ENCODE measurements at regions not wholly inside any gene's neighbourhood (a gene's known extent, or its start where the extent isn't known, plus 50 kb on each side); places are given as distances from the start of the nearest gene placed in this dataset.
"Not testable (repeated sequence)": the region's sequence is repeated elsewhere in the genome, so short reads cannot be mapped to it uniquely, and the experiment has no call there.

DNA sequence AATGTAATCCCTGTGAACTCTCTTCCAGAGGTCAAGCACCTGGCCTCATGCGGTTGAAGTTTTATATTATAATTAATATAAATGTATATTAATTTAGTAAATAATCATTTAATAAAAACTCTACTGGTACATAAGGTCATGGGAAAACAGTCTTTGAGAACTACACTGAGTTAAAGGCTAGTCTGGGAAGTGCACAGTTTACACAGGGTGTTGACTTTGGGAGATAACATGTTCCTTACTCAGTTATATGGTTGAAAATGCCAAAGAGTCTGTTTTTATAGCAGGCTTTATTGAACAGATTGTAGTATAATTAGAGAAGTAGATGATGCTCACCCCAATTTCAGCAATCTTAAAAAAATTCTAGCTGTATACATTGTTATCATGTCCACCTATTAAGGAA lies 735.9 kb downstream of the GATA3 start:
- no peak for DNase-seq (ENCODE audit: low read depth)

- DNase-seq (ENCODE audit: low read depth): no peak
Observed at GRCh38 chr10:8794860-8795259, 740.4 kb downstream of the GATA3 start.

DNA sequence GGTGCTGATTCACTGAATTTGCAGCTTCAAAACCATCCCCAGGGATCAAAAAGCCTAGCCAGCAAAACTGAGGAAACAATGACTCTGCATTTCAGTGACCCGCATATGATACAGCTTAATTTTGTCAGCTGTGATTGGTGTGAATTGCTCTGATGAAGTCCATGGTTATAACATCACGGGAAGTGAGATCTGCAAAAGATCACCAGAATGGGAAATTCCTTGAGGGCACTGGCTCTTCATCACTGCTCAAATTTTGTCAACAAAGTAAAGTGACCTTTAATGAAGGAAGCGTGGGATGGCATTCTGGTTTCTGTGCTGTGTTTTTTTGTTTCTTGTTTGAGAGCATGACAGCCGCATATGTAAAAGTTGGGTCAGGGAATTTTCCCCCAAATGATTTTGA lies 745.9 kb downstream of the GATA3 start:
- no peak for DNase-seq (ENCODE audit: low read depth)

GRCh38 chr10:8803992-8804391 lies 749.5 kb downstream of the GATA3 start:
- DNase-seq (ENCODE audit: low read depth): no peak

GRCh38 chr10:8810677-8811076 lies 756.2 kb downstream of the GATA3 start:
- no peak for DNase-seq (ENCODE audit: low read depth)

DNA sequence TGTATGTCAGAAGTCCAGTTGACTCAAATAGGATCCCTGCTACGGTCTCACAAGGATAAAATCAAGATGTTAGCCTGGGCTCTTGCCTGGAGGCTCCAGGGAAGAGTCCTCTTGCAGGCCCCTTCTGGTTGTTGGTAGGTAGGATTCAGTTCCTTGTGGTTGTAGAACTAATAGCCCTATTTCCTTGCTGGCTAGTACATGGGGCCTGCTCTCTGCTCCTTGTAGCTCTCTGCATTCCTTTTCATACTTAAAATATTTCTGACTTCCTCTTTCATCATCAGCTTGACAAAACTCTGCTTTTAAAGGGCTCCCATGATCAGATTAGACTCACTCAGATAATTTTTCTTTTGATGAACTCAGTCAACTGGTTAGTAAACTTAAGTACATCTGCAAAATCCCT lies 756.7 kb downstream of the GATA3 start:
- no peak for DNase-seq (ENCODE audit: low read depth)

DNA sequence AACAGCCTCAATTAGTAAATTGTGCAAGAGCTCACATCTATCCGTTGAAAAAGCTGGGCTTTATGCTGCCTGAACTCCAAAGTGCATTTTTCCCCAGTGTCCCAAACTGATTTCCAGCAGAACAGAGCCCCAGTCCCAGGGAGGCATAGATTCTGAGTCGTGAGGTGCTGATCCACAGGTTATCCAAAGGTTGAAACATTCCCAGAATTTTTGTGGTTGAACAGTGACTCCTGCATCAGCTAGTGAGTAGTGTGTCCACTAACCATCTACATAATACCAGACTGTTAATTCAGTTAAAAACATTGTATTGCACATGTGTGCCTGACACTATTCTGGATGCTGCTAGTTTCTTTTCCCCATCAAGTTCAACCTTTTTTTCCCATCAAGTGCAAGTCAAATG lies 761.5 kb downstream of the GATA3 start:
- DNase-seq (ENCODE audit: low read depth): no peak

- DNase-seq (ENCODE audit: low read depth): no peak
Observed at GRCh38 chr10:8817299-8817698, 762.8 kb downstream of the GATA3 start.

DNA sequence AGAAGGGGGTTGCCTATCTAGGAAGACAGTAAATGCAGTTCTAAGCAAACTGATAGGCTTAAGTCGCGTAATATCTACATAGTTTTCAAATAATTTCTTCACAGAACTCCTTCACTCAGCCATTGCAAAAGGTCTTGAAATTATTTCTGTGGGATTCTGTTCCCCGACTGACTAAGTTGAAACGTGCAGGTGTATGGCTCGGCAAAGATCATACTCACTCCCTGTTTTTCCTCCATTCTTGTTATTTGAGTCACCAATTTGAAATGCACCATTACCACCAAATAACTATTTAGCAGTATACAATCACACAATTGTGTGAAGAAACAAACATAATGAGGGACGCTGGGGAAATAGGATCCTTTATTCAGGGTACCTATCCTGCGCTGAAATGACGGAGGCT lies 771.1 kb downstream of the GATA3 start:
- DNase-seq (ENCODE audit: low read depth): no peak

- DNase-seq (ENCODE audit: low read depth): no peak
Observed at GRCh38 chr10:8829592-8829991, 775.1 kb downstream of the GATA3 start.

DNA sequence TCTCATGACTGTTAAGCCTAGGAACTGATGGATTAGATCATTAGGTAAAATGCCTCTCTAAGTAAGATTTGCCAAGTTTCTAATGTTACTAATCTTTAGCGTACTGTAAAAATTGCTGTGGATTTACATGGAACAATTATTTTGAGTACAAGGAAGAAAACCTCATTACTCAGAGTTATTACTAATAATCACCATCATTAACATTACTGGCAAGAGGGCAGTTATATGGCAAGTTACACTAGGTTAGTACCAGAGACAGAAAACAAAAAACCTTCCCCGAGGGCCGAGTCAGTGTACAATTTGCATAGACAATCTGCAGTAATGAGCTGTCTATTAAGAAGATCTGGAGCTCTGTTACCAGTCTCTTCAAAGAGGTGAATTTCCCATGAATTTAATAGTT lies 775.6 kb downstream of the GATA3 start:
- no peak for DNase-seq (ENCODE audit: low read depth)

GRCh38 chr10:8830876-8831275 lies 776.4 kb downstream of the GATA3 start:
- DNase-seq (ENCODE audit: low read depth): no peak

DNA sequence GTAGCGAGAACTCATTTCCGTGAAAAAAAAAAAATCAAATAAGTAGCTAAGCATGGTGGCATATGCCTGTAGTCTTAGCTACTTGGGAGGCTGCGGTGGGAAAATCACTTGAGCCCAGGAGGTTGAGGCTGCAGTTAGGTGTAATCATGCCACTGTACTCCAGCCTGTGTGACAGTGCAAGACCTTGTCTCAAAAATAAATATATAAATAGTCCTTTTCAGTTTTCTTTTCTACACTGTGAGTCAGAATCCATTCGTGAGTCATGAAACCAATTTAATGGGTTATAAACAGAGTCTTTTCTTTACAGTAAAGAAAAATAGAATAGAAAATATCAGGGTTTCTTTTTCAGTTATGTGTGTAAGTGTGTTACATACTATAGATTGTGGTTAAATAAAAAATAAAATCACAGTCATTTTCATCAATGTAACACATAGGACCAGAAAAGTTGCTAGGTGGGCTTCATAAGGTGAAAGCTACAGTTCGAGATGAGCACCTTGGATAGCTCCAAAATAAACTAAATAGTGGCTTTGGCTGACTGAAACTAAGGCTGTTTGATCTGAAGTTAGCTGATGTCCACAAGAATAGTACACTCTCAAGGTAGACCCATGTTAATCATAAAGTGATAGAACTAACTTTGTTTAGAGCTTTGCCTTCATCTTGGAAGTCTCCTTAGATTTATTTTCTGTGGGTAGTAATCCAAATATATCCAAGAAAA lies 781.1 kb downstream of the GATA3 start:
- DNase-seq (ENCODE audit: low read depth): no peak

- no peak for DNase-seq (ENCODE audit: low read depth)
Observed at GRCh38 chr10:8840356-8840755, 785.9 kb downstream of the GATA3 start.

GRCh38 chr10:8844141-8844540 lies 789.7 kb downstream of the GATA3 start:
- DNase-seq (ENCODE audit: low read depth): no peak

- no peak for DNase-seq (ENCODE audit: low read depth)
Observed at GRCh38 chr10:8852546-8852945, 798.1 kb downstream of the GATA3 start.

DNA sequence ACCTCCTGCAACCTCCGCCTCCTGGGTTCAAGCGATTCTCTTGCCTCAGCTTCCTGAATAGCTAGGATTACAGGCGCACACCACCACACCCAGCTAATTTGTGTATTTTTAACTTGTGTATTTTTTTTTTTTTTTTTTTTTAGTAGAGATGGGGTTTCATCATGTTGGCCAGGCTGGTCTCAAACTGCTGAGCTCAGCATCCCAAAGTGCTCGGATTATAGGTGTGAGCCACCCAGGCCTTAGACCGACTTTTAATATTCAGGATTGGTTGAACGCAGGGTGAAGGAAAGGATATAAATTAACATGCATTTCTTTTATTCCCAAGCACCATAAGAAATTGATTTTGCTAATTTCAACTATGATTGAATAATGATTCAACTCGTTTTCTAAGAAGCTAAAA lies 798.6 kb downstream of the GATA3 start:
- DNase-seq (ENCODE audit: low read depth): no peak

GRCh38 chr10:8868924-8869323 lies 814.4 kb downstream of the GATA3 start:
- not testable (repeated sequence) for DNase-seq (ENCODE audit: low read depth)

DNA sequence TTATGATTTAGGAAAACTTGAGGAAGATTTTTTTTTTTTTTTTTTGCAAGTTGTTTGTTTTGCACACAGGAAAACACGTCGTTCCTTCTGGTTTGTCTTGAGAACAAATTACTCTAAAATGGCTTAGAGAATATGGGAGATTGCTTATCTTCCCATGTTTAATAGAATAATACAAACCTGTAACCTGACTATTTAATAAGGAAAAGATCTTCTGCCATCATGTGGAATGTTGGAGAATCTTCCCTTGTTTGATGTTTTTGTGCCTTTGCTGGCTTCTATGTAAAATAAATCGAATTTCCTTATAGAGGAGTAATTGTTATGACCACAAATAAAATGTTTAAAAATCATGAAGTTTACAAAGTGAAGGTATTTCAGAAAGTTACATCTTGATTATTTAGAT lies 818.8 kb downstream of the GATA3 start:
- no peak for DNase-seq (ENCODE audit: low read depth)

GRCh38 chr10:8874268-8874667 lies 819.8 kb downstream of the GATA3 start:
- no peak for DNase-seq (ENCODE audit: low read depth)

- no peak for DNase-seq (ENCODE audit: low read depth)
Observed at GRCh38 chr10:8874972-8875371, 820.5 kb downstream of the GATA3 start.

DNA sequence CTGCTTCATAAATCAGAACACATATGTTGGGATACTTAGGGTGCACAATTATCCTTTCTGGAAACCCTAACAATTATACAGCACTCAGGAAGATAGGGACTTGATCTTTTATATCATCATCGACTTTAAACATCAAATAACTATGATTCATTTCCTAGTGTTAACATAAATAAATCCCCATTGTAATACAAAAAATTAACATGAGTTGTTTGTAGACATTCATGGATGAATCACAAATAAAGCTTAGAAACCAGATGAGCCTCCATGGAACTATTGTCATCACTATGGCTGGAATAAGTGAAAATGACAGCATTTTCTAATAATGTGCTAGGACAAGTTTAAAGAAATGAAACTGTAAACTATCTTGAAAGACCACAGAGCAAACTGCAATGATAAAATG lies 821.7 kb downstream of the GATA3 start:
- no peak for DNase-seq (ENCODE audit: low read depth)

GRCh38 chr10:8889538-8889937 lies 835.0 kb downstream of the GATA3 start:
- no peak for DNase-seq (ENCODE audit: low read depth)

- no peak for DNase-seq (ENCODE audit: low read depth)
Observed at GRCh38 chr10:8893102-8893501, 838.6 kb downstream of the GATA3 start.

DNA sequence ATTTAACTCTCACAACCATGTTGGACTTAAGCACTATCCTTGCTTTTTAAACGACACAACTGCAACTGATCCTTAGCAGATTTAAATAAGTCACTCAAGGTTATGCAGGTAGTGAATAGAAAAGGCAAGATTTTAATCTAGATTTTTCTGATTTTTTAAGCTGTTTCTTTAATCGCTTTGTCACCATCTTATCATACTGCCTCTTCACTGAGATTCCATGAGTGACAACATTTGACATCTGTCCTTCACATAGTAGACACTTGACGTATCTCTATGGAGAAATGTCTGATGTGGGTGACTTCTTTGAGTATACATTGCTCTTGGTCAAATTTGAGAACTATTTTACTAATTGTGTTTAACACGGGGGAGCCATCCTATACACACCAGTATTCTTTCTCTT lies 839.7 kb downstream of the GATA3 start:
- DNase-seq (ENCODE audit: low read depth): no peak

Data from activated T-helper 1 cell treated with Interleukin-2 at 50 U/mL for 16 hours (primary cell).